Right atrium auricular region (tissue), 2 donors: ENCODE measurements at regions not wholly inside any gene's neighbourhood (a gene's known extent, or its start where the extent isn't known, plus 50 kb on each side); places are given as distances from the start of the nearest gene placed in this dataset.

ENCODE experiments used
- DNase-seq: peaks from one replicate; pipeline ENCODE4 v3.0.0-alpha.2; 2019; ENCODE audit warnings: low spot score
- H3K27ac ChIP-seq, 2 donors: fragments of 200-600 bp; sonication (generic); 1 replicate in 1 of 2; 2 replicates in 1 of 2; pipeline ENCODE4 v1.5.1; 2016 to 2019
- H3K27me3 ChIP-seq, 2 donors: fragments of 200-600 bp; sonication (generic); one replicate each; pipeline versions ENCODE4 v1.5.1 to v1.6.0; 2017 to 2019
- H3K36me3 ChIP-seq: fragments of 200-600 bp; sonication (generic); one replicate; pipeline ENCODE4 v1.5.1; 2016
- H3K4me1 ChIP-seq, 2 donors: fragments of 200-600 bp; sonication (generic); one replicate each; pipeline versions ENCODE4 v1.5.1 to v1.6.0; 2017 to 2019
- H3K4me3 ChIP-seq, 2 donors: fragments of 200-600 bp; sonication (generic); 1 replicate in 1 of 2; 2 replicates in 1 of 2; pipeline ENCODE4 v1.5.1; 2017 to 2019; ENCODE audit warnings: mild to moderate bottlenecking in 1 of 2, moderate library complexity in 1 of 2
- H3K9me3 ChIP-seq, 2 donors: fragments of 200-600 bp; sonication (generic); one replicate each; pipeline ENCODE4 v1.5.1; 2019
- TF ChIP-seq, protein P1 (sequence below), 2 donors: fragments of 200-600 bp; sonication (generic); IDR thresholded peaks; one replicate each; pipeline ENCODE4 v1.5.1; 2019; ENCODE audit warnings: antibody characterized with exemption in 2 of 2

GRCh38 chr11:71186806-71187205 is 65.6 kb downstream of the SHANK2 start:
- no peak overlapping the region for H3K4me3 ChIP-seq
- no peaks in the 10 kb centered on the region for H3K36me3 ChIP-seq
- H3K27me3 ChIP-seq, result no peaks in the 10 kb centered on the region
- DNase-seq, result no peak
- no peaks in the 10 kb centered on the region for H3K9me3 ChIP-seq
- H3K27ac ChIP-seq, result no peak overlapping the region
- no peaks in the 10 kb centered on the region for H3K4me1 ChIP-seq
- TF ChIP-seq, protein P1, sequence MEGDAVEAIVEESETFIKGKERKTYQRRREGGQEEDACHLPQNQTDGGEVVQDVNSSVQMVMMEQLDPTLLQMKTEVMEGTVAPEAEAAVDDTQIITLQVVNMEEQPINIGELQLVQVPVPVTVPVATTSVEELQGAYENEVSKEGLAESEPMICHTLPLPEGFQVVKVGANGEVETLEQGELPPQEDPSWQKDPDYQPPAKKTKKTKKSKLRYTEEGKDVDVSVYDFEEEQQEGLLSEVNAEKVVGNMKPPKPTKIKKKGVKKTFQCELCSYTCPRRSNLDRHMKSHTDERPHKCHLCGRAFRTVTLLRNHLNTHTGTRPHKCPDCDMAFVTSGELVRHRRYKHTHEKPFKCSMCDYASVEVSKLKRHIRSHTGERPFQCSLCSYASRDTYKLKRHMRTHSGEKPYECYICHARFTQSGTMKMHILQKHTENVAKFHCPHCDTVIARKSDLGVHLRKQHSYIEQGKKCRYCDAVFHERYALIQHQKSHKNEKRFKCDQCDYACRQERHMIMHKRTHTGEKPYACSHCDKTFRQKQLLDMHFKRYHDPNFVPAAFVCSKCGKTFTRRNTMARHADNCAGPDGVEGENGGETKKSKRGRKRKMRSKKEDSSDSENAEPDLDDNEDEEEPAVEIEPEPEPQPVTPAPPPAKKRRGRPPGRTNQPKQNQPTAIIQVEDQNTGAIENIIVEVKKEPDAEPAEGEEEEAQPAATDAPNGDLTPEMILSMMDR (IDR thresholded peaks at IDR 0.05), result no peak

DNA sequence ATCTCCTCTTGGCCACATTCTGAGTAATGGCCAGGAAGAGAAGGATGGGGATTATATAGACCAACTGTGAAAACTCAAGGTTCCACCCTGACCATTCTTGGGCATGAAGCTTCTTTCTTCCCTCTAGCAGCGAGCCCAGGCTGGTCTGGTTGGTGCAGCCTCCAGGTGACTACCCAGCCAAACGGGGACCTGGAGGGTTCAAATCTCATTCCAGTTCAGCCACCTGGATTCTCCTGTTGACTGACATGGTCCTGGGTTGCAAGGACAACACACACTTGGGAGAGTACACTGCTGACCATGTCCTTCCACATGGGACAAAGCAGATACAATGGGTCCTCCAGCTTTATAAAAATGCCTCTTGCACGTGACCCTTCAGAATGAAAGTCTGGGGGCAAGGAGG is 67.0 kb downstream of the SHANK2 start:
- no peak overlapping the region for H3K4me3 ChIP-seq
- H3K9me3 ChIP-seq, result no peaks in the 10 kb centered on the region
- no peaks in the 10 kb centered on the region for H3K36me3 ChIP-seq
- TF ChIP-seq, protein P1 (IDR thresholded peaks at IDR 0.05), result no peak
- no peaks in the 10 kb centered on the region for H3K4me1 ChIP-seq
- no peaks in the 10 kb centered on the region for H3K27me3 ChIP-seq
- H3K27ac ChIP-seq, result no peak overlapping the region
- DNase-seq, result no peak

DNA sequence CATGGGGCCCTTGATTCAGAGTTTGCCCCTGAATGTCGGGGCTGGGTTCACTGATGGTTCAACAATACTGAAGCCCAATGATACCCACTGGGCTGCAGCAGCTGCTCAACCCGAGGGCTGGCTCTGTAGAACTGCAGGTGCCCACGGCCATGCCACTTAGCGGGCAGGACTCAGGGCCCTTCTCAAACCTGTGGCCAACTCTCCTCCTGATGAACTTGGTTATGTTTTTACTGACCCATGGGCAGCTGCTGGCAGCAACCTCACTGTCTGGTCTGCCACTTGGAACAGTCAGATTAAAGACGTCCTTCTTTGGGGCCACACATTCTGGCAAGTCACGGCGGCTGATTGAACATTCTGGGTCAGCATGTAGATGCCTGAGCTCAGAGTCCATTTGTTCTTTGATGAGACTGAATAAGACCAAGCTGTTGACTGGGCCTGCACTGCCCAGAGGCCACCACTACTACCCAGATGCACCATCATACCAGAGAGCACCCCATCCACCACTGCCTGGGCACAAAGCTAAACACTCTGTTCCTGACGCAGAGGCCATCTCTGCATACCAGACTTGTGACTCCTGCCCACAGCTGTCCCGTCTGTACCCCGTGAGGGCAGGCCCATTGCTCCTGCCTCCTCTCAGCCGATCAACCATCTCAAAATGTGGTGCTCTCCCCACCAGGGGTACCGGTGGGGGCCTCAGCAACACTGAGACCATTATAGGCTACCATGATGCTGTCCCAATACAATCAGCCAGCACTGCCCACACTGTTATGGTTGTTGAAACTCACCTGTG is 67.8 kb downstream of the SHANK2 start:
- DNase-seq, result no peak
- Histone ChIP-seq H3K9me3 (no peaks in the 10 kb centered on the region), H3K4me3 (no peak overlapping the region), H3K4me1 (no peaks in the 10 kb centered on the region), H3K36me3 (no peaks in the 10 kb centered on the region), H3K27ac (no peak overlapping the region), H3K27me3 (no peaks in the 10 kb centered on the region)
- TF ChIP-seq, protein P1 (IDR thresholded peaks at IDR 0.05), result no peak

GRCh38 chr11:71183878-71184277 is 68.5 kb downstream of the SHANK2 start:
- TF ChIP-seq, protein P1 (IDR thresholded peaks at IDR 0.05), result no peak

GRCh38 chr11:71182791-71183677 is 69.3 kb downstream of the SHANK2 start:
- TF ChIP-seq, protein P1 (IDR thresholded peaks at IDR 0.05), result no peak
- Histone ChIP-seq H3K27ac (no peak overlapping the region), H3K9me3 (peaks cover 0 to 1% of the 10 kb centered on the region in 2 donors), H3K4me3 (no peak overlapping the region), H3K4me1 (no peaks in the 10 kb centered on the region), H3K27me3 (no peaks in the 10 kb centered on the region), H3K36me3 (no peaks in the 10 kb centered on the region)
- no peak for DNase-seq

More at GRCh38 chr11:71183878-71184277, 68.5 kb downstream of the SHANK2 start:
- Histone ChIP-seq H3K9me3 (no peaks in the 10 kb centered on the region), H3K27ac (no peak overlapping the region), H3K36me3 (no peaks in the 10 kb centered on the region), H3K27me3 (no peaks in the 10 kb centered on the region), H3K4me3 (no peak overlapping the region), H3K4me1 (no peaks in the 10 kb centered on the region)
- DNase-seq, result no peak
